ENCODE measurements at regions not wholly inside any gene's neighbourhood (a gene's known extent, or its start where the extent isn't known, plus 50 kb on each side); places are given as distances from the start of the nearest gene placed in this dataset.

- H2AFZ ChIP-seq (ENCODE audit: low read depth) = no peak overlapping the region
- TF ChIP-seq TEAD4 (IDR thresholded peaks at IDR 0.05; ENCODE audit: borderline replicate concordance, insufficient read depth) (no peak), PBX3 (IDR thresholded peaks at IDR 0.05) (no peak), NFIC (IDR thresholded peaks at IDR 0.05; ENCODE audit: borderline replicate concordance) (no peak), ZBTB33 (IDR thresholded peaks at IDR 0.05; ENCODE audit: borderline replicate concordance, low read depth) (no peak), RFX5 (IDR thresholded peaks at IDR 0.05; ENCODE audit: low read length) (no peak), FOXM1 (IDR thresholded peaks at IDR 0.05; ENCODE audit: low read depth) (no peak), RCOR1 (IDR thresholded peaks at IDR 0.05; ENCODE audit: low read length) (no peak), RAD21 (IDR thresholded peaks at IDR 0.05; ENCODE audit: low read length) (no peak), USF2 (IDR thresholded peaks at IDR 0.05; ENCODE audit: borderline replicate concordance, low read depth, low read length) (no peak), EZH2phosphoT487 (IDR thresholded peaks at IDR 0.05; ENCODE audit: borderline replicate concordance, low read depth) (no peak), FOXJ3 (CRISPR knock-in tag; IDR thresholded peaks at IDR 0.05) (no peak), SMC3 (IDR thresholded peaks at IDR 0.05; ENCODE audit: low read depth, low read length) (no peak), IRF3 (IDR thresholded peaks at IDR 0.05; ENCODE audit: low read depth, low read length) (no peak), REST (IDR thresholded peaks at IDR 0.05; ENCODE audit: low read depth, low read length) (no peak), EP300 (IDR thresholded peaks at IDR 0.05; ENCODE audit: borderline replicate concordance in 1 of 2, low read depth in 1 of 2, low read length in 1 of 2) (no peak), MAX (IDR thresholded peaks at IDR 0.05; ENCODE audit: low read depth) (no peak), JUND (IDR thresholded peaks at IDR 0.05) (no peak), TAF1 (IDR thresholded peaks at IDR 0.05; ENCODE audit: borderline replicate concordance, low read depth, low read length) (no peak), RXRA (IDR thresholded peaks at IDR 0.05; ENCODE audit: borderline replicate concordance, low read depth) (no peak)
- H3F3A ChIP-seq (replicated peaks; ENCODE audit: insufficient read depth) = no peaks in the 10 kb centered on the region
- H3K79me2 ChIP-seq (ENCODE audit: insufficient read depth) = no peaks in the 10 kb centered on the region
- no peak overlapping the region for H3K4me2 ChIP-seq
- H3K27me3 ChIP-seq (ENCODE audit: insufficient read depth) = peaks cover 66% of the 10 kb centered on the region
- no peak overlapping the region for H3K9ac ChIP-seq
- 19% methylated on average over 1 of the region's 1 CpG for WGBS (ENCODE audit: low lambda C conversion rate)
- ChIA-PET CTCF (no interaction called here), POLR2A (no interaction called here)
- DNase-seq = no peak
- H3K9me3 ChIP-seq = no peaks in the 10 kb centered on the region
- H3K9me2 ChIP-seq = no peaks in the 10 kb centered on the region
- no peak overlapping the region for H3K27ac ChIP-seq (ENCODE audit: low read depth in 2 of 2, low read length in 1 of 2)
- no peaks in the 10 kb centered on the region for H3K4me1 ChIP-seq (ENCODE audit: control insufficient read depth in 1 of 2, insufficient read depth in 2 of 2, low read depth in 1 of 2, low read length in 1 of 2)
- H3K36me3 ChIP-seq (replicated peaks in 1 of 2; ENCODE audit: control insufficient read depth in 1 of 2, insufficient read depth in 2 of 2, low read length in 1 of 2) = no peaks in the 10 kb centered on the region
- H4K20me1 ChIP-seq (ENCODE audit: insufficient read depth) = no peaks in the 10 kb centered on the region
- H3K4me3 ChIP-seq (ENCODE audit: low read depth in 2 of 2, low read length in 1 of 2) = no peak overlapping the region
Observed at GRCh38 chr21:36608897-36609225, 90.1 kb upstream of the SIM2 start.
